ENCODE measurements at regions not wholly inside any gene's neighbourhood (a gene's known extent, or its start where the extent isn't known, plus 50 kb on each side); places are given as distances from the start of the nearest gene placed in this dataset.
A peak's percentile ranks its signal among the peaks of the same experiment; 100 is the strongest.

DNA sequence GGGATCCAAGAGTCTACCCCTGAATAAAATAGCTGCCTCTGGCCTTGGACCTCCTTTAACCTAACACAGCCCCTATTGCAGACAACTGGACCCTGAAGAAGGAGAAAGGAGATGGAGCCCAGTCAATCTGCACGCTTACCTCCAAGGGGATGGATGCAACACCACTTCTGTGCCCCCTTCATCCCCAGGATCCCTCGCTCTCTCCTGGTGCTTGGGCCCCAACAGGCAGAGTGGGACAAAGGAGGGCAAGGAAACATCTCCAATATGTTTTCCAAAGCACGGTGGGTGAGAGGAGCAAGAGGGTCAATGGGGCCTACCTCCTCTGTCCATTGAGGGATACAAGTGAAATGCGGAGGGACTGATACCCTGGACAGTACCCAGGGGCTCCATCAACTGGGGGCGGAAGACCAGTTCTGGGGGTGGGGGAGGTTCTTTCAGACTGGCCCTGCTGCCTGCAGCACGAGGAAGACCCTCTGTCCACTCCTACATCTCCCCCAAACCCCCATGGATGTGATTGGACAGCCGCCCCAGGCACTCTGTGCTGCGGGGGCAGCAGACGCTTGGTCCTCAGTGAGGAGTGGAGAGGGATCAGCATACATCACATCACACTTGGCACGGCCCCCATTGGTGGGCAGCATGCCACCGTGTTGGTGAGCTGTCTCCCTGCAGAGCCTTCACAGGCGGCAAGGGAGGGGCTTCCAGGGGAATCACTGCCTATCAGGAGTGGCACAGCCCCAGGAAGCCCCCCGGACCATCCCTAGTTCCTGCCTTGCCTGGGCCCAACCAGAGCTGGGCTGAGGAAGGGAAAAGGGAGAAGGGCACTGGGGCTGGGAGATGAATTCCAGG lies 70.6 kb downstream of the MRPL14 start:
- H3K4me1 Mint-ChIP-seq (ENCODE audit: low read depth) = peaks cover 59% of the 10 kb centered on the region

DNA sequence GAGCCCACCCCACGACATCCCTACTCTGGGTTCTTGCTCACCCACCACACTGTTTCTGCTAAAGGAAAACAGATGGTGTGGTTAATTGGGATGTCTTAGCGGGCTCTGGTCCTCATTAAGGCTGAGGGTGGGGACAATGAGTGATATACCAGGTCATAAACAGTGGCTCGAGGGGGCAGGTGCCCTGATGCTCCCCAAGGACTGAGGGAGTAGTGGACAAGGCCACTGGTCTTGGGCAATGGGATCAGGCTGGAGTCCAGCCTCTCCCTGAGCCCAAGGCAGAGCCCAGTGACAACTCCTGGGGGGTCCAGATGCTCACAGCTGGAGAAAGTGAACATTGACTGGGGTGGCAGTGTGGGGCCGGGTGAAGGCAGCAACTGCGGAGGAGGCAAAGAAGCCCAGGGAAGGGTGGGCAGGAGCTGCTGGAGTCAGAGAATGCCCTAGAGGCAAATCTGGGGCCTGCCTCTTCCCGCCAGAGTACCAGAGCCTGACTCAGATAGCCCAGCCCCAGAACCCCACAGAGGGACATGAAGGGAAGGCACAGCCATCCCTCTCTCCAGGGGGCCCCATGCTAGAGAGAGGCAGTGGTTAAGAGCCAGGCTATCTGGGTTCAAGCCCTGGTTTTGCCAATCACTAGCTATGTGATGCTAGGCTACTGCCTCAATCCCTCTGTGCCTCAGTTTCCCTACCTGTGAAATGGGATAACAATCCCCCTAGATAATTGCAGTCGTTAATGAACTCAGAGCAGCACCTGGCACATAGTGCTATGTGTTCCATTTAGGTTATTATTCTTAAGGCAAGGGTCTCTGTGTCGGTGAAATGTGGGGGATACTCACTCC lies 72.3 kb downstream of the MRPL14 start:
- no peak overlapping the region for H3K27ac Mint-ChIP-seq (ENCODE audit: unreplicated experiment)

More for the DNA sequence above, 70.6 kb downstream of the MRPL14 start:
- Mint-ChIP-seq H3K27me3 (ENCODE audit: low read depth) (no peaks in the 10 kb centered on the region), H3K36me3 (ENCODE audit: low read depth) (peaks cover 2% of the 10 kb centered on the region), H3K27ac (ENCODE audit: unreplicated experiment) (peak overlapping the region; percentile 61), H3K9me3 (ENCODE audit: low read depth) (peaks cover 5% of the 10 kb centered on the region), H3K4me3 (ENCODE audit: unreplicated experiment) (no peak overlapping the region)
- TF ChIP-seq, protein P1, sequence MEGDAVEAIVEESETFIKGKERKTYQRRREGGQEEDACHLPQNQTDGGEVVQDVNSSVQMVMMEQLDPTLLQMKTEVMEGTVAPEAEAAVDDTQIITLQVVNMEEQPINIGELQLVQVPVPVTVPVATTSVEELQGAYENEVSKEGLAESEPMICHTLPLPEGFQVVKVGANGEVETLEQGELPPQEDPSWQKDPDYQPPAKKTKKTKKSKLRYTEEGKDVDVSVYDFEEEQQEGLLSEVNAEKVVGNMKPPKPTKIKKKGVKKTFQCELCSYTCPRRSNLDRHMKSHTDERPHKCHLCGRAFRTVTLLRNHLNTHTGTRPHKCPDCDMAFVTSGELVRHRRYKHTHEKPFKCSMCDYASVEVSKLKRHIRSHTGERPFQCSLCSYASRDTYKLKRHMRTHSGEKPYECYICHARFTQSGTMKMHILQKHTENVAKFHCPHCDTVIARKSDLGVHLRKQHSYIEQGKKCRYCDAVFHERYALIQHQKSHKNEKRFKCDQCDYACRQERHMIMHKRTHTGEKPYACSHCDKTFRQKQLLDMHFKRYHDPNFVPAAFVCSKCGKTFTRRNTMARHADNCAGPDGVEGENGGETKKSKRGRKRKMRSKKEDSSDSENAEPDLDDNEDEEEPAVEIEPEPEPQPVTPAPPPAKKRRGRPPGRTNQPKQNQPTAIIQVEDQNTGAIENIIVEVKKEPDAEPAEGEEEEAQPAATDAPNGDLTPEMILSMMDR (IDR thresholded peaks at IDR 0.05) = no peak
- no peak for DNase-seq (ENCODE audit: low spot score)

GRCh38 chr6:44053760-44054556 lies 73.3 kb downstream of the MRPL14 start:
- no peak overlapping the region for H3K4me3 Mint-ChIP-seq (ENCODE audit: unreplicated experiment)
- H3K36me3 Mint-ChIP-seq (ENCODE audit: low read depth) = no peaks in the 10 kb centered on the region
- H3K9me3 Mint-ChIP-seq (ENCODE audit: low read depth) = no peaks in the 10 kb centered on the region
- peak overlapping the region; percentile 43 for H3K27ac Mint-ChIP-seq (ENCODE audit: unreplicated experiment)
- H3K27me3 Mint-ChIP-seq (ENCODE audit: low read depth) = no peaks in the 10 kb centered on the region
- no peak for DNase-seq (ENCODE audit: low spot score)
- peaks cover 69% of the 10 kb centered on the region for H3K4me1 Mint-ChIP-seq (ENCODE audit: low read depth)
- TF ChIP-seq, protein P1 (IDR thresholded peaks at IDR 0.05) = no peak

More for the DNA sequence above, 72.3 kb downstream of the MRPL14 start:
- Mint-ChIP-seq H3K27me3 (ENCODE audit: low read depth) (no peaks in the 10 kb centered on the region), H3K9me3 (ENCODE audit: low read depth) (peaks cover 3% of the 10 kb centered on the region), H3K4me3 (ENCODE audit: unreplicated experiment) (no peak overlapping the region), H3K4me1 (ENCODE audit: low read depth) (peaks cover 66% of the 10 kb centered on the region), H3K36me3 (ENCODE audit: low read depth) (peaks cover under 1% of the 10 kb centered on the region)
- TF ChIP-seq, protein P1 (IDR thresholded peaks at IDR 0.05) = no peak
- DNase-seq (ENCODE audit: low spot score) = no peak

- Mint-ChIP-seq H3K4me3 (ENCODE audit: unreplicated experiment) (no peak overlapping the region), H3K36me3 (ENCODE audit: low read depth) (no peaks in the 10 kb centered on the region), H3K9me3 (ENCODE audit: low read depth) (no peaks in the 10 kb centered on the region), H3K27ac (ENCODE audit: unreplicated experiment) (no peak overlapping the region), H3K27me3 (ENCODE audit: low read depth) (no peaks in the 10 kb centered on the region), H3K4me1 (ENCODE audit: low read depth) (peaks cover 64% of the 10 kb centered on the region)
- TF ChIP-seq, protein P1 (IDR thresholded peaks at IDR 0.05) = no peak
- DNase-seq (ENCODE audit: low spot score) = peak; percentile 46
Measured at GRCh38 chr6:44053106-44053756, 74.0 kb downstream of the MRPL14 start.

All from chondrocyte (in vitro differentiated cells).